ENCODE measurements at regions not wholly inside any gene's neighbourhood (a gene's known extent, or its start where the extent isn't known, plus 50 kb on each side); places are given as distances from the start of the nearest gene placed in this dataset.

DNA sequence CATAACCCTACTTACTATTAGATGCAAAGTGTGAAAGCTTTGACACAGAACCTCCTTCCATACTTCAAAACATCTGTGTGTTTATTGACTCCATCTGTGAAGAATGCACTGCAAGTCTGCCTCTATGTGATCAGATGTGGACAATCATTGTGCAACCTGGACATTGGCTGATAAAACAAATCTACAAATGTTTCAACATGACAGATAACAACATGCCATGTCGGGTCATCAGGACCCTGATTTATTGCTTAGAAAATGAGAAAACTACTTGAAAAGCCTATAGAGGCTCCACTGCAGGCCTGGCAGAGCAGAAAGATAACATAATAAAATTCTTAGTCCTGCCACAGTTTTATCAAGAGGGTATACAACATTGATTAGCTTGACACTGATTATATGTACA lies 1286.4 kb downstream of the GRIK2 start:
- no peak for DNase-seq

DNA sequence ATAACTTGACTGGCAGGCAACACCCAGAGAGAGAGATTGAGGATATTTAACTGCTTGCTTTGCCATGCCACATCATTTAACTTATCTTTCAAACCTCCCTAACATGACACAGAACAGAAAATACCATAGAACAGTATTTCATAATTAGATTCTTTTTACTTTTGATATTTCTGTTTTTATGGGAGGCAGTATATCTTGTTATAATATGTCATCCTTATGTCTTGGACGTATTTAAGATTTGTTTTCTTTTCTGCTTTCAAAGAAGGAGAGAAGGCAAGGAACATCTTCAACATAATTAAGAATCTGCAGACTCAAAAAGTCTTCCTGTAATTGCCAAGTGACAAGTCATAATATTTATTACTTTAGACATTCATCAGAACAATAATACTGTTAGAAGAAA lies 1283.7 kb downstream of the GRIK2 start:
- DNase-seq: no peak

DNA sequence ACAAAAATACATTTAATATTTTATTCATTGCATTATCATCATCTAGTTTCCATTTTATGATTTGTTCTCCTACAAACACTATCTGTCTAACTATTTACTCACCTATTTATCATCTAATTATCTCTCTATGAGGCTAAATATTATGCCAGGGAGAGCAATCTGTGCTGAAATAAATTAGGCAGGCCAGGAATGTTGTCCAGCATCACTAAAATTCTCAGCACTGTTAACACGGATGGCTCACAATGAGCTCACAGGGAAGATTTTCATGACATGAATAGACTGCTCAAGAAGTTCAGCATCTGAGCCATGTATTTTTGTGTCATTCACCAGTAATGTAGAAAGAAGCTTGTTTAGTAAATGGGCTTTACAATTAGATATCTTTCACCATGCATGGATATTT lies 1277.2 kb downstream of the GRIK2 start:
- no peak for DNase-seq

DNA sequence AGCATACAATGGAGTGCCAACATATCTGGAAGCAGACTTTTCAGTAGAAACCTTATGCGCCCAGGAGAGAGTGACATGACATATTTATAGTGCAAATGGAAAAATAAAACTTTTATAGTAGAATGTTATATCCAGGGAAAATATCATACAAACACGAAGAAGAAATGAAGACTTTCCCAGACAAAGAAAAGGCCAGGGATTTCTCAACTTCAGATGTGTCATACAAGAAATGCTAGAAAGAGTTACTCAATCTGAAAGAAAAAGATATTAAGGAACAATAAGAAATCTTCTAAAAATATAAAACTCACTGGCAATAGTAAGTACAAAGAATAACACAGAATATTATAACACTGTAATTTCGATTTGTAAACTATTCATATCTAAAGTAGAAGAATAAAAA lies 1269.3 kb downstream of the GRIK2 start:
- no peak for DNase-seq

DNA sequence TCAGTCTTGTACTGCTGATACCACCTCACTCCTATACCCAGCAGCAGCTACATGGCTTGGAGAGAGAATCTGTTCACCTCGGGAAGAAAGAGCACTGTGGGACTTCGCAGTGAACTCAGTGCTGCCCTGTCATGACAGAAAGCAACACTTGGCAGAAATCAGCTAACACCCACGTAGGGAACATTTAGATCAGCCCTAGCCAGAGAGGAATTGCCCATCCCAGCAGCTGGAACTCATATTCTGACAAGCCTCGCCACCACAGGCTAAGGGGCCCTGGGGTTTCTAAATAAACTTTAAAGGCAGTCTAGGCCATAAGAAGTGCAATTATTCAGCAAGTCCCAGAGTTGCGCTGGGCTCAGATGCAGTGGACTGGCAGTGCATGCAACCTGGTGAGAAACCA lies 1266.8 kb downstream of the GRIK2 start:
- DNase-seq: no peak

DNA sequence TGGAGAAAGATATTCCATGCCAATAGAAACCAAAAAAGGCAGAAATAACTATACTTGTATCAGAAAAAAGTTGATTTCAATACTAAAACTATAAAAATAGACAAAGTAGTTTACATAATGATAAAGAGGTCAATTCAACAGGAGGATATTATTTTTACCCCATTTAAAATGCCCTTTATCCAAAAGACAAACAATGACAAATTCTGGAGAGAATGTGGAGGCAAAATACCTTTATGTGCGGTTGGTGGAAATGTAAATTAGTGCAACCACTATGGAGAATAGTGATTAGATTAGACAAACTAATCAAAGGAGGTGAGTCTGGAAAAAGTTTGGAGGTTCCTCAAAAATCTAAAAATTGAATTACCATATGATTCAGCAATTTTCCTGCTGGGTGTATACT lies 1262.3 kb downstream of the GRIK2 start:
- no peak for DNase-seq

DNA sequence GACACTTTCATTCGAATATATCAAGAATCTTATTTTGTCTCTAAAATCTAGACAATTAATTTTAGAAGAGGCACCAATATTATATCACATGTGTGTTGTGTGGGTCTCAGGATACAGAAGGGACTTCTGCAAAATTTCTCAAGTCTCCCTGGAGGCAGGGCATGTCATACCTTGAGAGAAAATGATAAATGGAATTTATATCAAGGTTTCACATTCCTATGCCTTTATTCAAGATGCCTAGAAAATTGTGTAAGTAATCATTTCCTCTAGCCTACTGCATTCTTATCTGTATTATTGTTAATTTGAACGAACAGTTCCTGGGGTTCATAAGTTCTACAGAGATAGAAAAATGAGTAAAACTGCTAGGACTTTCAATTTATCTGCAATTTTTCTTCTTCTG lies 1247.9 kb downstream of the GRIK2 start:
- no peak for DNase-seq

DNA sequence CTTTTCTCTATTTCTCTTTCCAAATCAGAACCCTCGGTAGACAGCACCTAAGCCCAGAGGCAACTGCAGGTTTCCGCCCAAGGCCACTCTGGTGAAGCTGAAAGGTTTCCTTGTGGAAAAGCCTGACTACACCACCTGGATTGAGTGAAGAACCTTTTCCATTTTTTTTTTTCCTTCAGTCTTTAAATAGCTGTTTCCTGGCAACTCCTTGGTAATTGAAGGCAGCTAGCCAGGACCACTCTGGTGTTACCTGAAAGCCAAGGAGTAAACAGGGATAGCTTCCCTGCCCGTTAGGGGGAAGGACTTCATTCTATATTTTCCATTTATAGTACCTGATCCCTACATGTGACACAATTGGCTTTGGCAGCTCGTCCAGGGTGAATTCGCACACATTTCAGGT lies 1238.4 kb downstream of the GRIK2 start:
- no peak for DNase-seq

DNA sequence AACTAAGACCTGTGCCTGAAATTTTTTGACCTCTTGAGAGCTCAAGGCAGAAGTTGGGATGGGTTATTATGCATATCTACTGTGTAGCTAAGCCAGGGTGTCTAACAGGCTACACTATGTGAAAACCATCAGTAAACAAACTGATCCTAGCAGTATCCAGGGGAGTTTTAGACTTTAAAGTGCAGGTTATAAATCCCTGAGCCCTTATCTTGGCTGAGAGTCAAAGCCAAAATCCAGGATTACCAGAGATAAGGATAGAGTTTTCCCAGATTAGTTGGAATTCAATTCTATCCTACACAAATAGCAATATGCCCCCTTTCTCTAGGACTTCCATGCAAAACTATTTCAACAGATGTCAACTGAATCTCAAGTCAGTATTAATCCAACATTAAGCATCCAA lies 1229.7 kb downstream of the GRIK2 start:
- DNase-seq: no peak

DNA sequence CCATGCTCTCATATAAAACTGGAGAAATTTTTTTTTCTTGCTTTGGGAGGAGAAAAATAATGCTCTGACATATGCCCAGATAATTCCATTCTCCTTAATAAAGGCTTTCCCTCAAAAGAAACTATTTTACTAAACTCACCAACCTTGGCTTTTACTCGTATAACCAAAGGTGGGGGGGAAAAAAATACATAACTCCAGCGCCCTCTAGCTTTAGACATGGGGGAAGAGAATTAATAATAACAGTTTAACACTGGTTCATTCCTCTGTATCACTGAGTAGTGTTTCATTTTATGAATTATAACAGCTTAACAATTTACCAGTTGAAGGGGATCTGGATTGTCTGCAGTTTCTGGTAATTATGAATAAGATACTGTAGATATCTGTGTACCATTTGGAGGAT lies 1226.1 kb downstream of the GRIK2 start:
- peak; percentile 56 for DNase-seq

DNA sequence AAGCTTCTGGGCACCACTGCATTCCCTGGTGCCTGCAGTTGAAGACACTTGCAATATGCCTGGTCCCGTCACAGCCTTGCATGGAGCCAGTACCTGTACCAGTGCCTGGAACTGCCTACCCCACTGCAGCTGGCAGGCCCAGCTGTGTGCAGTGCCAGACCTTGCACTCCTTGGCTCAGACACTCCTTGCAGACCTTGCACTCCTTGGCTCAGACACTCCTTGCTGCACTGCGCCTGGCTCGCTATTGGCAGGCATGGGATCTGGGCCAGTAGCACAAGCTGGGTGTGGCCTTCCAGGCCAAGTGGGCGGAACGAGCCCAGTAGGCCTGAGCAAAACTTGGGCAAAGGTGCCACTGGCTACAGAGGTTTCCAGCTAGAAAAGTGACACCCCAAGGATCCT lies 1189.1 kb downstream of the GRIK2 start:
- DNase-seq: no peak

DNA sequence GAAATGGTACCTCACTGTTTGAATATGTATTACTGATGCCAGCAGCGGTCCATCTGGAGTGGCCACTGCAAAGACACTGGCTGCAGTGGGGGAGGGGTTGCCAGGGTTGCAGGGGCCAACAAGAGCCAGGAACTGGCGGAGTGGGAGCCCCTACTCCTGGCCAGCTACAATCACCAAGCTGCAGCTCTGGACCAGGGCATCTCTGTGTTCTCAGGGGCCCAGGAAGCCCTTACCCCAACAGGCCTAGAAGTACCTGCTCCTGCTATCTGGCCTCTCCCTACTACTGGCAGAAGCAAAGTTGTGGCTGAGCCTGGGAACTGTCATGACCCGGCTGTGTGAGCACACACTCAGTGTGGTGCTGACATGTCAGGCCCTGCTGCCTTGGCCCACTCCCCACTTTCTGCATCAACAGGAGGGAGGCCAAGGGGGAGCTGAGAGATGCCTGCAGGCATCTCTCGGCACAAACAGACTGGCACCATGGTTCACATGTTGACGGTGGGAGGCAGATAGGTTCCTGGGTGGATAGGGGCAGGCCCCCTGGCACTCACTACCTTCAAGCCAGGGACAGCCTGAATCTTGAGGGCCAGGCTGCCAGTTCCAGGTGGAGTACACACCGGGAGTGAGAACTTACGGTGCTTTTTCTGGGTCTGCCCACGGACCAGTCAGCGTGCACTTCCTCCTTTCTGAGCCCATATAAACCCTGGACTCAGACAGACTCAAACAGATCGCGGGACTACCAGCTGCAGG lies 1188.0 kb downstream of the GRIK2 start:
- DNase-seq: no peak

DNA sequence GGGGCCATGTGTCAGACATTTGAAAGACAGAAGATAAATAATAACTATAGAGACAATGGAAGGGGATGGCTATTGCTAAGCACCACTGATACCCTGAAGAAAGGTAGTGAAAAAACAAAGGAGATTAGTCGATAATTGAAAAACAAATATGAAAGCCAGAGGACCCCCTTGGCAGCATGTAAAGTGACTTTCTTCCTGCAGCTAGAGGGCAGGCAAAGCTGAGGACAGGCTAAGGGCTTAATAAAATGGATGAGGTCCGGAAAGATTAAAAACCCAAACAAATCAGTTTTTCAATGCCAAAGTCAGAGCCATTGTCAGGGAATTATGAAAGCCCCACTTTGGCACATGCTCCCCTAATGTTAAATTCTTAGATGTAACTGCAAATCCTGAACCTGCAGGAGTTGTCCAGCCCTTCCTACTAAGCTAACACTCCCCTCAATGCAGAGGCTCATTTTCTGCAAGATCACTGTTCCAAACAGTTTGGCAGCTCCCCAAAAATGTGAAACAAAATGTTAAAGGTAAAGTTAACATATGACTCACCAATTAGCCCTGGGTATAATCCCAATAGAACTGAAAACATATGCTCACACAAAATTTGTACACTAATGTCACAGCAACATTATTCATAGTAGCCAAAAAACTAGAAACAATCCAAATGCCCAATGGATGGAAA lies 1177.9 kb downstream of the GRIK2 start:
- no peak for DNase-seq

DNA sequence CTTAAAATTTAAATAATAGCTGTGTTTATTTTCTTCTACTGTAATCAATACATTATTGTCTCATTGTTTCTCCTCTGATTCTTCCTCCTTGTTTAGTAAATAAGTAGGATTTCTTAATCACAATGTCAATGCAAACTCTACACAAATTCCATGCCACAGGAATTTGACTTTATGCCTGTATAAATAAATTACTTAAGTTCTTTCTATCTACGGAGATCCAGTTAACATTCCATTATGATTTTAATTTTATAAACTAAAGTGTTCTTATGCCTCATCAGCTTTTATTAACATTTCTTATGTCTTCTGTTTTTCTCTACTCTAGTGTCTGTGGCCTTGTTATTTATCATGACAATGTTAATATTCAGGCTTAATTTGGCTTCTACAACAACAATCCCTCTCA lies 1169.2 kb downstream of the GRIK2 start:
- DNase-seq: no peak

DNA sequence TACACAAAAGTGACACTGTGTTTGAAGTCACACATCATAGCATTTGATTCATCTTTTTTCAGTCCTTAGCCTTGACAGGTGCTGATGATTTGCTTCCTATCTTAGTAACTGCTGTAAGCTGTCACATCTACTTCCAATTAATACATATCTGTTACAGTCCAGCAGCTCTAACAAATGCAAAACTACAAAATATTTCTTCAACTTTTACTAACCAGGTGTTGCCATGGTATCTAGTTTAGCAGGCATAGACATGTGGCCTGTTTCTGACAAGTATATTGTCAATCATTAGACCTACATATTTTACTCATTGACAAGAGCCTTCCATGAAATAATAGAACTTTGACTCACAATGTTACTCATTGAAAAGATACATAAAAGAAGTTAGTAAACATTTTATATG lies 1159.7 kb downstream of the GRIK2 start:
- DNase-seq: no peak

DNA sequence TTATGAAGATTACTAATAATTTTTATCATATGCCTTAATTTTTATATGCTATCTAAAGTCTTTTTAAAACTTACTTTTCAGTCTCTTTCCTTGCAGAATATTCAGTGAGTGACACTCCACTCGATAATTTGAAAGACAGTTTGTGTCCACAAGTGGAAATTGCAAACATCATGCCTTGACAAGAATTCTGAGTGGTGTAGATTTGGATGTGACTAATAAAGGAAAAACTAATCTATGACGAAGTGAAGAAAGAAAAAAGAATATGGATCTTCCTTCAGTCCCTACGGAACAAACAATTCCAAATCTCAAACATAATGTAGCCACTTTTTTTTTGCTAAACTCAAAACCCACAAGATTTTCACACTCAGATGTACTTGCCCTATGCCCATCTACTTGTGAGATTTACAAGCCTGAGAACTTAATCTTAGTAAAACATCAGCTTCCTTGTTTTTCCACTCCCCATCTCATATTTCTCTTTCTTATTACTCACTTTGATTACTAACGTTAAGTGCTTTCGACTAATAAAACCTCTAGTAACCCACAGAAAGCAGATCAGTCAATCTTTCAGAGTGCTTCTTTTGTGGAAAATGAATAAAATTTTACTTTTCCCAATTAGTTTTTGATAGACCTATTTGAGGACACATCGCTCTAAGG lies 1155.8 kb downstream of the GRIK2 start:
- DNase-seq: no peak

DNA sequence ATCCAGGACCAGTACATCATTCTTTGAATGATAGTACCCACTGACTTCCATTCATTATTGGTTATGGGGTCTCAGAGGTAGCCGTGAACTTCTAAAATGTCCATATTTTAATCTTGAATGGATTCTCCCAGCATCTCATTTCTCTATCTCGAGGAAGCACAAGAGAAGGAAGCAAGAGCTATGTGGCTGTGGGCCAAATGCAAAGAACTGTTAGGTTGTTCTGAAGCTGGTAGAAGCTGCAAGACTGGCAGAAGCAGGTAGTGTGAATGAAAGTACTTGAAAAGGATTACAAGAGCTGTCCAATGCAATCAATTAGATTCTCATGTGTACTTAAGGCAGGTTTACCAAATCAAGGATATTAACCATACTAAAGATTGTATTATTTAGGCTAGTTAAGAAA lies 1131.8 kb downstream of the GRIK2 start:
- DNase-seq: no peak

DNA sequence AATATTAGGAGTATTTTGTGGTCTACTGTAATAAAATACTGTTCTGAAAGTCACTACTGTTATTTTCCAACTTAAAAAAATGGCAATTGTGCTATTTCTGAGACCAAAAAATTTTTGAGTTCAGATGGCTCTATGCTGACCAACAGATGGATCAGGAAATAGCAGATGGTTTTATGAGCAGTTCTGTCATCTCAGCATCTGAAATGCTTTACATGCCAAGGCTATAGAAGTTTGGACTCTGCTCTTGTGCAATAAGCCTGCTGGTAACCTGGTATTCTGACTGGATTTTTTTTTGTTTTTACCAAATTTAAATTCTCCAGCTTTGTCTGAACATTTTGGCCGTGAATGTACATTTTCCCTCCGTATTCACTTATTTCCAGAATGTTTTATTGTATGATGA lies 1127.5 kb downstream of the GRIK2 start:
- DNase-seq: no peak

DNA sequence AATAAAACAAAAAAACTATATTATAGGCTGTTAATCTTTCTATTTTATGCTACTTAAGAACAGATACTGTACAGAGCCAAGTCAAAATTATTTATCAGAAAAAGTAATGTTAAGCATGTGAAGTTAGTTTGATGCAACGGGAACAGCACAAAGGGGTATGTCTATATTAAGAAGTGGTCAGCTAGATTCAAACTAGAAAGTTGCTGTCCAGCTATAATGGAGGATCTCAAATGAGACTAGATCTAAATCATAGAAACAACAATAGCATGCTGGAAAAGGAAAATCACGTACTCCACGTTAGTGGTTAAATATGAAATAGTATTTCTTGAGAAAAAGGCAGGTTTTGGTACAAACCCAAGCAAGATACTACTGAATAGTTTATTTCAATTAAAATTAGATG lies 1124.0 kb downstream of the GRIK2 start:
- DNase-seq: no peak

DNA sequence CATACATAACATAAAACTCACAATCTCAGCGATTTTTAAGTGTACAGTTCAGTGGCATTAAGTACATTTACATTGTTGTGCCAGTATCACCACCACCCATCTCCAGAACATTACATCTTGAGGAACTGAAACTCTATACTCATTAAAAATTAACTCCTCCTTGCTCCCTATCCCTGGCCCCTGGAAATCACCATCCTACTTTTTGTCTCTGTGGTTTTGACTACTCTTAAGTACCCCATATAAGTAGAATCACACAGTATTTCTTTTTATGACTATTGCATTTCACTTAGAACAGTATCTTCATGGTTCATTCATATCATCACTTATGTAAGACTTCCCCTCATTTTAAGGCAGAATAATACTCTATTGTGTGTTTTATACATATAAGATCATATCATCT lies 1108.1 kb downstream of the GRIK2 start:
- no peak for DNase-seq

DNA sequence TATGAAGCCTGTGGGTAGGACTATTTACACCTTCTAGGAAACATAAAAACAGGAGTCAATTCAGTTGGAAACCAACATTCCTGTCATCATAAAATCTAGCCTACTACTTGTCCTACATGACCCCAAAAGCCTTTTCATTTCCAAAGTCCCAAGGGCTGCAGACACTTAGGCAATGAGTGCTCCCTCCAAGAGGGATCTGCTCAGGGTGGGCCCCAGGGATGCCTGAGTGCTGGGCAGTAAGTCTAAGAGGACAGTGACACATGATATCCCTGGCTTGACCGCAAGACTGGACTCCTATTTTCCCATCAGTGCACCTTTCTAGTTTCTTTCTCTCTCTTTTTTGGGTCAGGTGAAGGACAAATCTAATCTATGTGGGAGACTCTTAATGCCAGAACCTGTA lies 1101.3 kb downstream of the GRIK2 start:
- DNase-seq: no peak

DNA sequence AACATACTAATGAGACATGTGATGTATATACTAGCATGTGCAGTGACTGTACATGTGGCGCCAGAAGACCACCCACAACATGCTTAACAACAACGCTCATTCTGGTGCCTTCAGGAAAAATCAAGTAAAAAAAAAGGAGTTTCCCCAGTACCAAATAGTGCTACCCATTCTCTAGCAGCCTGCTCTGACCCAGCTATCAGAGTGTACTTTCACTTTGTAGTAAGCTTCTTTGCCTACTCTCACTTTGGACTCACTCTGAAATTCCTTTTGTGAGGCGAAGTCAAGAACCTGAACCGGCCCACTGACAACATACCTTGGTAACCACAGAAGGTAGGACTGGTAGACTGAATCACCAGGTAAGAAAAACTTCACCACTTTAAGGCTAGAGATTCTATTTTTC lies 1100.0 kb downstream of the GRIK2 start:
- DNase-seq: peak; percentile 40

DNA sequence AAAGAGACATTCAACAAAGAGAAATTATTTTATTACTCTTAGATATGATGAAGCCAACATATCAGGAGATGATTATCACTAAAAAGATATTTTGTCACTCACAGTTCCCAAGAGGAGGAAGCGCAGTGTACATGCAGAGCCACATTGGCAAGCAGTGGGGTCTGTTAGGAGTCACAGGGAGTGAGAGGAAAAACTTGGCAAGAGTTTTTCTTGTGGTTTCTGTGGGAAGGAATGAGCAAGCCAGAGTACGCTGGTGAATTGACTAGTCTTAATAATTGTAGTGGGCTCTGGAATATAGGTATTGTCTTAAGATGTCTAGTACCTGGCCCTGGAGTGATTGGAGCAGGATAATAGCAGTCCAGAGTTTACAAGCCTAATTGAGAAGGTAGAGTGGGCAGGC lies 1095.2 kb downstream of the GRIK2 start:
- DNase-seq: no peak

DNA sequence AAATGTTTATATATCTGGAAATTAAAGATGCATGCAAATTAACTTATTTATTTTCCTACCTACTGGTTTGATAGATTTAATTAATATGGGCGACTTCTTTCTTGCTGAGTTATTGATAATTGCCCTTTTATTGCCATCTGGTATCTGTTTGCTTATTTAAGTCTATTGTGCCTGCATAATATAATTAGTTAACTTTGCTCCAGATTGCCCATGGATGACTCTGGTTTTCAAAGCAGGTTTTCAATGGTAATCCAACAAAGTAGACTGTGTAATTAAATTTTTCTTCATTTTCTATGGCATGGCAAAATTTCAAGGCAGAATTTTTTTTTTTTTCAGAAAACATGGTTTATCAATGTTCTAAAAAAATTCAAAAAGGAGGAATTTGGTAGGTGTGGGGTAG lies 1092.0 kb downstream of the GRIK2 start:
- no peak for DNase-seq
